ENCODE measurements at regions not wholly inside any gene's neighbourhood (a gene's known extent, or its start where the extent isn't known, plus 50 kb on each side); places are given as distances from the start of the nearest gene placed in this dataset.

GRCh38 chr2:129798626-129799025 is 180.8 kb upstream of the RAB6C start:
- Histone ChIP-seq H3K4me1 (replicated peaks in 1 of 2; ENCODE audit: control insufficient read depth in 2 of 2, insufficient read depth in 2 of 2, low read length in 2 of 2) (no peaks in the 10 kb centered on the region), H3K36me3 (ENCODE audit: control insufficient read depth, insufficient read depth, low read length) (no peaks in the 10 kb centered on the region), H3K9me3 (replicated peaks; ENCODE audit: control insufficient read depth, insufficient read depth, low read depth, low read length) (no peaks in the 10 kb centered on the region), H4K20me1 (replicated peaks; ENCODE audit: control insufficient read depth, insufficient read depth, low read length) (peaks cover 5% of the 10 kb centered on the region; the same call in 1 of the 2 replicates), H2AFZ (ENCODE audit: low read depth, low read length) (no peak overlapping the region), H3K79me2 (ENCODE audit: control insufficient read depth, insufficient read depth, low read length) (no peaks in the 10 kb centered on the region), H3K4me3 (no peak overlapping the region), H3K9ac (ENCODE audit: insufficient read depth in 1 of 2, low read depth in 2 of 2, low read length in 2 of 2) (no peak overlapping the region), H3K9me1 (ENCODE audit: control insufficient read depth, insufficient read depth, low read length) (no peaks in the 10 kb centered on the region), H3K27me3 (ENCODE audit: control insufficient read depth in 2 of 2, insufficient read depth in 2 of 2, low read length in 2 of 2) (peaks cover 0 to 38% of the 10 kb centered on the region in 2 experiments; a peak in 3 of 5 replicates), H3K27ac (ENCODE audit: extremely low read depth, low read depth, low read length) (no peak overlapping the region), H3K4me2 (ENCODE audit: insufficient read depth, low read length) (no peak overlapping the region)
- TF ChIP-seq POLR3A (IDR thresholded peaks at IDR 0.05; ENCODE audit: borderline replicate concordance, extremely low read depth, insufficient read depth, insufficient read length): no peak
- DNase-seq (ENCODE audit: extremely low read depth in 1 of 4, low spot score in 3 of 4) (no peak), ATAC-seq (no peak), FAIRE-seq (no peak)
- POLR2A ChIA-PET: no interaction called here
- in situ Hi-C loops (cut with MboI): no loop called here
- intact Hi-C loops (cut with micrococcal nuclease): no loop called here
- no TSS peak for BruUV-seq (replicated peaks)
- WGBS (ENCODE audit: insufficient coverage, low coverage, missing lambda C conversion rate): 0% methylated on average over 8 of the region's 9 CpGs
- CTCF ChIA-PET (ENCODE audit: low intra/inter-chr PET ratio): interaction anchor here (0.6 kb wide), 1 partner anchor 1126 kb away, joined by 3 read pairs; no protein-coding TSS in a partner anchor

- intact Hi-C loops (cut with micrococcal nuclease): no loop called here
- CTCF ChIA-PET (ENCODE audit: low intra/inter-chr PET ratio): interaction anchor here (0.6 kb wide), 1 partner anchor 1126 kb away, joined by 3 read pairs; no protein-coding TSS in a partner anchor
- in situ Hi-C loops (cut with MboI): no loop called here
- ATAC-seq (no peak), FAIRE-seq (no peak), DNase-seq (ENCODE audit: extremely low read depth in 1 of 4, low spot score in 3 of 4) (no peak)
- no peaks in the 10 kb centered on the region for H3K4me1 ChIP-seq (replicated peaks in 1 of 2; ENCODE audit: control insufficient read depth in 2 of 2, insufficient read depth in 2 of 2, low read length in 2 of 2)
- H2AFZ ChIP-seq (ENCODE audit: low read depth, low read length): no peak overlapping the region
- H3K36me3 ChIP-seq (ENCODE audit: control insufficient read depth, insufficient read depth, low read length): no peaks in the 10 kb centered on the region
- H3K27ac ChIP-seq (ENCODE audit: extremely low read depth, low read depth, low read length): no peak overlapping the region
- H3K4me3 ChIP-seq: no peak overlapping the region
- H4K20me1 ChIP-seq (replicated peaks; ENCODE audit: control insufficient read depth, insufficient read depth, low read length): peaks cover 5% of the 10 kb centered on the region; the same call in 1 of the 2 replicates
- H3K79me2 ChIP-seq (ENCODE audit: control insufficient read depth, insufficient read depth, low read length): no peaks in the 10 kb centered on the region
- peaks cover 0 to 40% of the 10 kb centered on the region in 2 experiments; a peak in 3 of 5 replicates for H3K27me3 ChIP-seq (ENCODE audit: control insufficient read depth in 2 of 2, insufficient read depth in 2 of 2, low read length in 2 of 2)
- H3K9me3 ChIP-seq (replicated peaks; ENCODE audit: control insufficient read depth, insufficient read depth, low read depth, low read length): no peaks in the 10 kb centered on the region
- no peaks in the 10 kb centered on the region for H3K9me1 ChIP-seq (ENCODE audit: control insufficient read depth, insufficient read depth, low read length)
- POLR2A ChIA-PET: no interaction called here
- 4% methylated on average over 16 of the region's 18 CpGs for WGBS (ENCODE audit: insufficient coverage, low coverage, missing lambda C conversion rate)
- no TSS peak for BruUV-seq (replicated peaks)
- H3K4me2 ChIP-seq (ENCODE audit: insufficient read depth, low read length): no peak overlapping the region
- H3K9ac ChIP-seq (ENCODE audit: insufficient read depth in 1 of 2, low read depth in 2 of 2, low read length in 2 of 2): no peak overlapping the region
- TF ChIP-seq IRF1 (CRISPR knock-in tag; IDR thresholded peaks at IDR 0.05; ENCODE audit: borderline replicate concordance): no peak
- TF ChIP-seq RAD51 (IDR thresholded peaks at IDR 0.05; ENCODE audit: borderline replicate concordance, low read depth): no peak
- no peak for TF ChIP-seq ETV5 (CRISPR knock-in tag; IDR thresholded peaks at IDR 0.05; ENCODE audit: low read depth)
- no peak for TF ChIP-seq TCF7 (IDR thresholded peaks at IDR 0.05; ENCODE audit: borderline replicate concordance)
- no peak for TF ChIP-seq RBBP5 (IDR thresholded peaks at IDR 0.05; ENCODE audit: borderline replicate concordance, insufficient read depth, low read length, poor library complexity, severe bottlenecking)
- no peak for TF ChIP-seq ZNF507 (tag; conservative IDR thresholded peaks at IDR 0.05)
- no peak for TF ChIP-seq SOX6 (IDR thresholded peaks at IDR 0.05)
- no peak for TF ChIP-seq MECOM (CRISPR knock-in tag; IDR thresholded peaks at IDR 0.05)
- TF ChIP-seq MEF2A (IDR thresholded peaks at IDR 0.05; ENCODE audit: control insufficient read depth, low read depth, low read length): no peak
- TF ChIP-seq ZNF766 (CRISPR knock-in tag; conservative IDR thresholded peaks at IDR 0.05): no peak
These were observed 180.2 kb upstream of the RAB6C start for GRCh38 chr2:129799036-129799958.
